Mammary epithelial cell (primary cell): ENCODE measurements at regions not wholly inside any gene's neighbourhood (a gene's known extent, or its start where the extent isn't known, plus 50 kb on each side); places are given as distances from the start of the nearest gene placed in this dataset.

Source experiments
- EZH2 ChIP-seq: IDR thresholded peaks from 2 replicates; pipeline ENCODE4 v1.6.1; 2012; ENCODE audit warnings: low read length, inconsistent platforms, borderline replicate concordance
- TF ChIP-seq, protein P1 (sequence below), 2 donors: IDR thresholded peaks in 1 of 2; conservative IDR thresholded peaks in 1 of 2; 2 replicates each; pipeline ENCODE4 v1.5.1; 2011 to 2012; ENCODE audit warnings: inconsistent platforms in 2 of 2, low read length in 2 of 2, mild to moderate bottlenecking in 2 of 2, control low read depth in 1 of 2, low read depth in 1 of 2; ENCODE audit not compliant: insufficient read depth in 1 of 2; ENCODE audit errors: extremely low read depth in 1 of 2

GRCh38 chr5:159536166-159536565, 205.9 kb upstream of the IL12B start:
- TF ChIP-seq, protein P1, sequence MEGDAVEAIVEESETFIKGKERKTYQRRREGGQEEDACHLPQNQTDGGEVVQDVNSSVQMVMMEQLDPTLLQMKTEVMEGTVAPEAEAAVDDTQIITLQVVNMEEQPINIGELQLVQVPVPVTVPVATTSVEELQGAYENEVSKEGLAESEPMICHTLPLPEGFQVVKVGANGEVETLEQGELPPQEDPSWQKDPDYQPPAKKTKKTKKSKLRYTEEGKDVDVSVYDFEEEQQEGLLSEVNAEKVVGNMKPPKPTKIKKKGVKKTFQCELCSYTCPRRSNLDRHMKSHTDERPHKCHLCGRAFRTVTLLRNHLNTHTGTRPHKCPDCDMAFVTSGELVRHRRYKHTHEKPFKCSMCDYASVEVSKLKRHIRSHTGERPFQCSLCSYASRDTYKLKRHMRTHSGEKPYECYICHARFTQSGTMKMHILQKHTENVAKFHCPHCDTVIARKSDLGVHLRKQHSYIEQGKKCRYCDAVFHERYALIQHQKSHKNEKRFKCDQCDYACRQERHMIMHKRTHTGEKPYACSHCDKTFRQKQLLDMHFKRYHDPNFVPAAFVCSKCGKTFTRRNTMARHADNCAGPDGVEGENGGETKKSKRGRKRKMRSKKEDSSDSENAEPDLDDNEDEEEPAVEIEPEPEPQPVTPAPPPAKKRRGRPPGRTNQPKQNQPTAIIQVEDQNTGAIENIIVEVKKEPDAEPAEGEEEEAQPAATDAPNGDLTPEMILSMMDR (conservative IDR thresholded peaks at IDR 0.05 in 1 of 2, IDR thresholded peaks at IDR 0.05 in 1 of 2; ENCODE audit: extremely low read depth in 1 of 2, insufficient read depth in 1 of 2, low read depth in 1 of 2, low read length in 2 of 2) = no peak
- no peak for TF ChIP-seq EZH2
